ENCODE measurements at regions not wholly inside any gene's neighbourhood (a gene's known extent, or its start where the extent isn't known, plus 50 kb on each side); places are given as distances from the start of the nearest gene placed in this dataset.

- peak; percentile 11 for DNase-seq
These were observed 1103.3 kb upstream of the B3GALT2 start for GRCh38 chr1:194289569-194290266.

GRCh38 chr1:194288238-194288637 is 1101.8 kb upstream of the B3GALT2 start:
- DNase-seq, result no peak

- no peak for DNase-seq
These were observed 1095.0 kb upstream of the B3GALT2 start for GRCh38 chr1:194281376-194281775.

- DNase-seq, result no peak
These were observed 1094.0 kb upstream of the B3GALT2 start for GRCh38 chr1:194280463-194280862.

GRCh38 chr1:194279975-194280374 is 1093.6 kb upstream of the B3GALT2 start:
- no peak for DNase-seq

GRCh38 chr1:194277927-194278326 is 1091.5 kb upstream of the B3GALT2 start:
- no peak for DNase-seq

- DNase-seq, result no peak
These were observed 1087.2 kb upstream of the B3GALT2 start for GRCh38 chr1:194273660-194274059.

- DNase-seq, result no peak
These were observed 1082.4 kb upstream of the B3GALT2 start for GRCh38 chr1:194268839-194269238.

- no peak for DNase-seq
These were observed 1080.6 kb upstream of the B3GALT2 start for GRCh38 chr1:194267021-194267420.

GRCh38 chr1:194256010-194256409 is 1069.6 kb upstream of the B3GALT2 start:
- no peak for DNase-seq

GRCh38 chr1:194252199-194252598 is 1065.8 kb upstream of the B3GALT2 start:
- no peak for DNase-seq

- no peak for DNase-seq
These were observed 1054.8 kb upstream of the B3GALT2 start for GRCh38 chr1:194241215-194241614.

GRCh38 chr1:194233069-194233468 is 1046.7 kb upstream of the B3GALT2 start:
- no peak for DNase-seq

GRCh38 chr1:194230351-194231144 is 1044.1 kb upstream of the B3GALT2 start:
- no peak for DNase-seq

GRCh38 chr1:194228427-194228826 is 1042.0 kb upstream of the B3GALT2 start:
- no peak for DNase-seq

GRCh38 chr1:194227161-194227560 is 1040.7 kb upstream of the B3GALT2 start:
- no peak for DNase-seq

GRCh38 chr1:194225821-194226220 is 1039.4 kb upstream of the B3GALT2 start:
- DNase-seq, result no peak

- DNase-seq, result no peak
These were observed 1037.2 kb upstream of the B3GALT2 start for GRCh38 chr1:194223596-194223995.

- no peak for DNase-seq
These were observed 1029.0 kb upstream of the B3GALT2 start for GRCh38 chr1:194215448-194215847.

- DNase-seq, result no peak
These were observed 1028.3 kb upstream of the B3GALT2 start for GRCh38 chr1:194214735-194215134.

GRCh38 chr1:194209920-194210319 is 1023.5 kb upstream of the B3GALT2 start:
- no peak for DNase-seq

- DNase-seq, result no peak
These were observed 1022.3 kb upstream of the B3GALT2 start for GRCh38 chr1:194208674-194209073.

GRCh38 chr1:194196562-194196961 is 1010.1 kb upstream of the B3GALT2 start:
- no peak for DNase-seq

- DNase-seq, result no peak
These were observed 1008.3 kb upstream of the B3GALT2 start for GRCh38 chr1:194194724-194195123.
